ENCODE measurements at regions not wholly inside any gene's neighbourhood (a gene's known extent, or its start where the extent isn't known, plus 50 kb on each side); places are given as distances from the start of the nearest gene placed in this dataset.

- Histone ChIP-seq H3K9me2 (ENCODE audit: insufficient read depth) (no peaks in the 10 kb centered on the region), H3K27ac (no peak overlapping the region), H3K4me1 (replicated peaks; ENCODE audit: insufficient read depth) (no peaks in the 10 kb centered on the region), H3K27me3 (ENCODE audit: insufficient read depth, low read depth) (no peaks in the 10 kb centered on the region), H3K36me3 (ENCODE audit: low read depth) (no peaks in the 10 kb centered on the region), H2AFZ (no peak overlapping the region), H3F3A (ENCODE audit: insufficient read depth, low read depth) (no peaks in the 10 kb centered on the region), H3K4me2 (no peak overlapping the region), H3K4me3 (no peak overlapping the region), H3K9me3 (ENCODE audit: insufficient read depth, low read depth) (no peaks in the 10 kb centered on the region), H3K79me2 (ENCODE audit: low read depth) (no peaks in the 10 kb centered on the region), H4K20me1 (ENCODE audit: insufficient read depth) (no peaks in the 10 kb centered on the region)
- ChIA-PET CTCF (no interaction called here), POLR2A (ENCODE audit: unreplicated experiment) (no interaction called here)
- BruUV-seq (replicated peaks) = no TSS peak
- TF ChIP-seq EZH2 (IDR thresholded peaks at IDR 0.05; ENCODE audit: low read depth) = no peak
- TF ChIP-seq, protein P1, sequence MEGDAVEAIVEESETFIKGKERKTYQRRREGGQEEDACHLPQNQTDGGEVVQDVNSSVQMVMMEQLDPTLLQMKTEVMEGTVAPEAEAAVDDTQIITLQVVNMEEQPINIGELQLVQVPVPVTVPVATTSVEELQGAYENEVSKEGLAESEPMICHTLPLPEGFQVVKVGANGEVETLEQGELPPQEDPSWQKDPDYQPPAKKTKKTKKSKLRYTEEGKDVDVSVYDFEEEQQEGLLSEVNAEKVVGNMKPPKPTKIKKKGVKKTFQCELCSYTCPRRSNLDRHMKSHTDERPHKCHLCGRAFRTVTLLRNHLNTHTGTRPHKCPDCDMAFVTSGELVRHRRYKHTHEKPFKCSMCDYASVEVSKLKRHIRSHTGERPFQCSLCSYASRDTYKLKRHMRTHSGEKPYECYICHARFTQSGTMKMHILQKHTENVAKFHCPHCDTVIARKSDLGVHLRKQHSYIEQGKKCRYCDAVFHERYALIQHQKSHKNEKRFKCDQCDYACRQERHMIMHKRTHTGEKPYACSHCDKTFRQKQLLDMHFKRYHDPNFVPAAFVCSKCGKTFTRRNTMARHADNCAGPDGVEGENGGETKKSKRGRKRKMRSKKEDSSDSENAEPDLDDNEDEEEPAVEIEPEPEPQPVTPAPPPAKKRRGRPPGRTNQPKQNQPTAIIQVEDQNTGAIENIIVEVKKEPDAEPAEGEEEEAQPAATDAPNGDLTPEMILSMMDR (conservative IDR thresholded peaks at IDR 0.05) = no peak
- no peak for DNase-seq
- intact Hi-C loops (cut with micrococcal nuclease; ENCODE audit: unreplicated experiment) = no loop called here
These were observed 432.9 kb downstream of the PLPP3 start for GRCh38 chr1:56146449-56146848.

- intact Hi-C loops (cut with micrococcal nuclease; ENCODE audit: unreplicated experiment) = no loop called here
- Histone ChIP-seq H3K4me1 (replicated peaks; ENCODE audit: insufficient read depth) (no peaks in the 10 kb centered on the region), H3K36me3 (ENCODE audit: low read depth) (no peaks in the 10 kb centered on the region), H4K20me1 (ENCODE audit: insufficient read depth) (no peaks in the 10 kb centered on the region), H2AFZ (no peak overlapping the region), H3K4me2 (no peak overlapping the region), H3F3A (ENCODE audit: insufficient read depth, low read depth) (no peaks in the 10 kb centered on the region), H3K79me2 (ENCODE audit: low read depth) (no peaks in the 10 kb centered on the region), H3K27me3 (ENCODE audit: insufficient read depth, low read depth) (no peaks in the 10 kb centered on the region), H3K9me3 (ENCODE audit: insufficient read depth, low read depth) (no peaks in the 10 kb centered on the region), H3K9me2 (ENCODE audit: insufficient read depth) (no peaks in the 10 kb centered on the region), H3K4me3 (no peak overlapping the region), H3K27ac (no peak overlapping the region)
- ChIA-PET CTCF (interaction anchor here (0.7 kb wide), 1 partner anchor 264 kb away, joined by 3 read pairs; no protein-coding TSS in a partner anchor), POLR2A (ENCODE audit: unreplicated experiment) (no interaction called here)
- TF ChIP-seq EZH2 (IDR thresholded peaks at IDR 0.05; ENCODE audit: low read depth) = no peak
- TF ChIP-seq, protein P1 (conservative IDR thresholded peaks at IDR 0.05) = no peak
- BruUV-seq (replicated peaks) = no TSS peak
- DNase-seq = no peak
These were observed 433.8 kb downstream of the PLPP3 start for GRCh38 chr1:56145581-56145980.

GRCh38 chr1:56142301-56142700 lies 437.1 kb downstream of the PLPP3 start:
- Histone ChIP-seq H4K20me1 (ENCODE audit: insufficient read depth) (no peaks in the 10 kb centered on the region), H3K4me2 (no peak overlapping the region), H2AFZ (no peak overlapping the region), H3K36me3 (ENCODE audit: low read depth) (no peaks in the 10 kb centered on the region), H3K79me2 (ENCODE audit: low read depth) (no peaks in the 10 kb centered on the region), H3K9me3 (ENCODE audit: insufficient read depth, low read depth) (no peaks in the 10 kb centered on the region), H3F3A (ENCODE audit: insufficient read depth, low read depth) (no peaks in the 10 kb centered on the region), H3K27me3 (ENCODE audit: insufficient read depth, low read depth) (no peaks in the 10 kb centered on the region), H3K4me1 (replicated peaks; ENCODE audit: insufficient read depth) (no peaks in the 10 kb centered on the region), H3K4me3 (no peak overlapping the region), H3K27ac (no peak overlapping the region), H3K9me2 (ENCODE audit: insufficient read depth) (no peaks in the 10 kb centered on the region; the same call in 1 of the 2 replicates)
- DNase-seq = no peak
- CTCF ChIA-PET = no interaction called here
- intact Hi-C loops (cut with micrococcal nuclease; ENCODE audit: unreplicated experiment) = no loop called here
- BruUV-seq (replicated peaks) = no TSS peak
- no peak for TF ChIP-seq EZH2 (IDR thresholded peaks at IDR 0.05; ENCODE audit: low read depth)
- TF ChIP-seq, protein P1 (conservative IDR thresholded peaks at IDR 0.05) = no peak
- POLR2A ChIA-PET (ENCODE audit: unreplicated experiment) = no interaction called here
